MCF 10A (cell line): ENCODE measurements at regions not wholly inside any gene's neighbourhood (a gene's known extent, or its start where the extent isn't known, plus 50 kb on each side); places are given as distances from the start of the nearest gene placed in this dataset.

Experiments used
- BruUV-seq: library from RNA; stranded (reverse); fragments of 400-500 nt; replicated peaks from 2 replicates; lab custom pipeline; 2021; lab: Mats Ljungman, UMichigan
- CTCF ChIA-PET: fragments of 300-600 bp; sonication (Branson Sonifier 250); formaldehyde crosslinking; extraction: SDS; loops from one replicate; lab custom pipeline; 2021; ENCODE audit warnings: antibody characterized with exemption, inconsistent platforms; lab: Yijun Ruan, JAX
- POLR2A ChIA-PET: fragments of 300-600, 350-650 bp; sonication (Branson Sonifier 250); formaldehyde crosslinking; extraction: SDS; loops from one replicate; lab custom pipeline; 2020; ENCODE audit warnings: antibody characterized with exemption, inconsistent platforms; lab: Yijun Ruan, JAX
- DNase-seq: peaks from one replicate; pipeline ENCODE4 v3.0.0-alpha.2; 2018; ENCODE audit not compliant: unreplicated experiment
- H3K27ac Mint-ChIP-seq: one replicate; pipeline ENCODE4 v1.8.0; 2022; ENCODE audit warnings: mild to moderate bottlenecking, low read depth, mixed read lengths; ENCODE audit not compliant: unreplicated experiment
- H3K27me3 Mint-ChIP-seq: one replicate; pipeline ENCODE4 v1.8.0; 2022; ENCODE audit warnings: mixed read lengths; ENCODE audit not compliant: insufficient read depth, unreplicated experiment
- H3K36me3 Mint-ChIP-seq: one replicate; pipeline ENCODE4 v1.8.0; 2022; ENCODE audit warnings: mild to moderate bottlenecking, moderate library complexity, mixed read lengths; ENCODE audit not compliant: insufficient read depth, unreplicated experiment
- H3K4me1 Mint-ChIP-seq: one replicate; pipeline ENCODE4 v1.8.0; 2022; ENCODE audit warnings: mixed read lengths; ENCODE audit not compliant: insufficient read depth, unreplicated experiment
- H3K4me3 Mint-ChIP-seq: one replicate; pipeline ENCODE4 v1.8.0; 2022; ENCODE audit warnings: mild to moderate bottlenecking, moderate library complexity, mixed read lengths; ENCODE audit not compliant: unreplicated experiment
- H3K9me3 Mint-ChIP-seq: one replicate; pipeline ENCODE4 v1.8.0; 2022; ENCODE audit warnings: mixed read lengths; ENCODE audit not compliant: unreplicated experiment
- CTCF ChIP-seq: fragments of 200-600 bp; IDR thresholded peaks from one replicate; pipeline ENCODE4 v1.8.0; 2022; ENCODE audit warnings: antibody characterized with exemption, mild to moderate bottlenecking; ENCODE audit not compliant: unreplicated experiment
- intact Hi-C: fragments of 100-400 bp; cut with micrococcal nuclease; formaldehyde crosslinking; loops from 2 replicates; pipeline ENCODE4 v1.14.1; 2022

GRCh38 chr11:116530705-116531104 lies 242.1 kb downstream of the BUD13 start:
- CTCF ChIA-PET, result no interaction called here

GRCh38 chr11:116529271-116529670 lies 243.5 kb downstream of the BUD13 start:
- H3K27me3 Mint-ChIP-seq, result peaks cover 91% of the 10 kb centered on the region

More at GRCh38 chr11:116530705-116531104, 242.1 kb downstream of the BUD13 start:
- H3K27ac Mint-ChIP-seq, result no peak overlapping the region
- no peaks in the 10 kb centered on the region for H3K4me1 Mint-ChIP-seq
- H3K27me3 Mint-ChIP-seq, result peaks cover 84% of the 10 kb centered on the region
- no TSS peak for BruUV-seq
- intact Hi-C loops, result no loop called here
- no peak overlapping the region for H3K4me3 Mint-ChIP-seq
- no peak for TF ChIP-seq CTCF
- peaks cover 7% of the 10 kb centered on the region for H3K9me3 Mint-ChIP-seq
- H3K36me3 Mint-ChIP-seq, result peaks cover 4% of the 10 kb centered on the region
- POLR2A ChIA-PET, result no interaction called here
- no peak for DNase-seq

GRCh38 chr11:116527180-116527991 lies 245.4 kb downstream of the BUD13 start:
- TF ChIP-seq CTCF, result no peak
- no TSS peak for BruUV-seq
- Mint-ChIP-seq H3K9me3 (peaks cover 7% of the 10 kb centered on the region), H3K36me3 (peaks cover 4% of the 10 kb centered on the region), H3K4me1 (no peaks in the 10 kb centered on the region), H3K4me3 (no peak overlapping the region), H3K27me3 (peaks cover 77% of the 10 kb centered on the region), H3K27ac (no peak overlapping the region)
- ChIA-PET POLR2A (no interaction called here), CTCF (interaction anchor here (0.7 kb wide), 1 partner anchor 123 kb away, joined by 3 read pairs; no protein-coding TSS in a partner anchor)
- intact Hi-C loops, result no loop called here
- no peak for DNase-seq

More at GRCh38 chr11:116529271-116529670, 243.5 kb downstream of the BUD13 start:
- Mint-ChIP-seq H3K4me3 (no peak overlapping the region), H3K36me3 (peaks cover 4% of the 10 kb centered on the region), H3K4me1 (no peaks in the 10 kb centered on the region), H3K27ac (no peak overlapping the region), H3K9me3 (peaks cover 7% of the 10 kb centered on the region)
- DNase-seq, result no peak
- TF ChIP-seq CTCF, result no peak
- ChIA-PET POLR2A (no interaction called here), CTCF (interaction anchor here (0.6 to 0.8 kb wide), 2 partner anchors 214 to 944 kb away, joined by 3 read pairs; no protein-coding TSS in a partner anchor)
- BruUV-seq, result no TSS peak
- intact Hi-C loops, result no loop called here

GRCh38 chr11:116525961-116526495 lies 246.8 kb downstream of the BUD13 start:
- Mint-ChIP-seq H3K27ac (no peak overlapping the region), H3K36me3 (peaks cover 4% of the 10 kb centered on the region), H3K4me3 (no peak overlapping the region), H3K27me3 (peaks cover 72% of the 10 kb centered on the region), H3K9me3 (peaks cover 4% of the 10 kb centered on the region), H3K4me1 (no peaks in the 10 kb centered on the region)
- TF ChIP-seq CTCF, result no peak
- ChIA-PET CTCF (no interaction called here), POLR2A (interaction anchor here (1.1 kb wide), 1 partner anchor 15 kb away, joined by 3 read pairs; no protein-coding TSS in a partner anchor)
- no peak for DNase-seq
- no TSS peak for BruUV-seq
- intact Hi-C loops, result no loop called here
